Skeletal muscle satellite cell (primary cell): ENCODE measurements at regions not wholly inside any gene's neighbourhood (a gene's known extent, or its start where the extent isn't known, plus 50 kb on each side); places are given as distances from the start of the nearest gene placed in this dataset.

Experiments used
- H3K27me3 ChIP-seq: 2 replicates; pipeline ENCODE4 v1.7.0; 2013; ENCODE audit warnings: low read length; ENCODE audit not compliant: control insufficient read depth, insufficient read depth
- H3K36me3 ChIP-seq: 2 replicates; pipeline ENCODE4 v1.7.0; 2013; ENCODE audit warnings: mild to moderate bottlenecking, control low read depth, low read length; ENCODE audit not compliant: insufficient read depth
- H3K4me1 ChIP-seq: 2 replicates; pipeline ENCODE4 v1.7.0; 2013; ENCODE audit warnings: low read length; ENCODE audit not compliant: control insufficient read depth, insufficient read depth
- H3K4me2 ChIP-seq: 2 replicates; pipeline ENCODE4 v1.7.0; 2013; ENCODE audit warnings: mild to moderate bottlenecking, low read length
- H3K4me3 ChIP-seq: 2 replicates; pipeline ENCODE4 v1.7.0; 2013; ENCODE audit warnings: low read length
- H3K9ac ChIP-seq: 2 replicates; pipeline ENCODE4 v1.7.0; 2013; ENCODE audit warnings: mild to moderate bottlenecking, low read depth, low read length, moderate library complexity
- H3K9me3 ChIP-seq: replicated peaks from 2 replicates; pipeline ENCODE4 v1.7.0; 2013; ENCODE audit warnings: mild to moderate bottlenecking, control low read depth, low read length

DNA sequence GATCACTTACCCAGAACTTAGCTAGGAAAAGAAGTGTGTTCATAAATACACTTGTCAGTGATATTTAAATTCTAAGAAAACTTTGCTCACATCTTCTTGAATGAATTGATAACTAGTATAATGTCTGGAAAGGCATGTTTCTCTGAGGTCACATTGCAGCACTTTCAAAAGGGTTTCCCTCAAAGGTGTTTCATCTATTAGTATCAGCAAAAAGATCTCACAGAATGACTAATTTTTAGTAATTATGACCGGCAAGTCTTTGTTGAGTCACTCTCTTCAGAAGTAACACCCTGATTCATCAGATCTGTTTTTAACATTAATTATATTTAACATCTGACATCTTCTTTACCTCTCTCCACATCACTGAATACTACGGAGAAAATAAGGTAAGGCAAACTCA is 222.3 kb downstream of the IKZF2 start:
- no peak overlapping the region for H3K9ac ChIP-seq
- H3K4me2 ChIP-seq: no peak overlapping the region
- H3K36me3 ChIP-seq: no peaks in the 10 kb centered on the region
- no peak overlapping the region for H3K4me3 ChIP-seq
- no peaks in the 10 kb centered on the region for H3K27me3 ChIP-seq
- no peaks in the 10 kb centered on the region for H3K4me1 ChIP-seq
- H3K9me3 ChIP-seq: no peaks in the 10 kb centered on the region

DNA sequence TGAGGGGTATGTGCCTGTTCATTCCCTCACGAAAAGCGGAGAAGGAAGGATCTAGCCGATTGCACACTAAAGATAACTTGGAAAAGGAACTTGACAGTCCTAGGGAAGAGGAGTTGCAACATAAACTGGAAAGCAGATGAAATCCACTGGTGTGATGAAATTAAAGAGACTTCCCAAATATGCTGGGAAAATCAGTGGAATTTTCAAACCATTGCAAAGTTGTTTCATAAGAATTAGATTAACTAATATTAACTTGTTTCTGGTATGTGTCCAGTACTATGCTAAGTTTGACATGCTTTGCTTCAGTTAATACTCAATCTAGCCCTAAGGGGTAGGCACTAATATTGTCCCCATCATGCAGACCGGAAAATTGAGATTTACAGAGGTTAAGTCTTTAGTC is 222.7 kb downstream of the IKZF2 start:
- Histone ChIP-seq H3K4me1 (no peaks in the 10 kb centered on the region), H3K27me3 (no peaks in the 10 kb centered on the region), H3K4me3 (no peak overlapping the region), H3K36me3 (no peaks in the 10 kb centered on the region), H3K9ac (no peak overlapping the region), H3K9me3 (no peaks in the 10 kb centered on the region), H3K4me2 (no peak overlapping the region)

DNA sequence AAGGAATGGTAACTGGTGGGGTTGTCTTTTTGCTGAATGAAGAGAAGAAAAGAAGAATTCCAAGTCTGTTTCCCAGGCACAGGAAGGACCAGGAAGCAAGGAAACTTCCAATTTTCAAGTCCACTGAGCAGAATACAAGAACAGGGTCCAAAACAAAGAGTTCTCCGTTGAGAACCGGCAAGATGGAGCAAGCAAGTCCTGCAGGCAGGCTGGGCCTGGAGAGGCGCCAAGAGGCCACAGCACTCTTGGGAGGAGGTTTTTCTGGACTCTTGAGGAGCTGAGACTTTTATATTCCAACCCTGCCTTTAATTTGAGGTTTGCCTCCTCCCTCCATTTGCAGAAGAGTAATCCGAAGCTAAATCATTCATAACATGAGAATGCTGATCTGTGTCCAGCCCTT is 224.5 kb downstream of the IKZF2 start:
- Histone ChIP-seq H3K9me3 (no peaks in the 10 kb centered on the region), H3K4me2 (no peak overlapping the region), H3K4me3 (no peak overlapping the region), H3K9ac (no peak overlapping the region), H3K4me1 (no peaks in the 10 kb centered on the region), H3K36me3 (no peaks in the 10 kb centered on the region), H3K27me3 (no peaks in the 10 kb centered on the region)

DNA sequence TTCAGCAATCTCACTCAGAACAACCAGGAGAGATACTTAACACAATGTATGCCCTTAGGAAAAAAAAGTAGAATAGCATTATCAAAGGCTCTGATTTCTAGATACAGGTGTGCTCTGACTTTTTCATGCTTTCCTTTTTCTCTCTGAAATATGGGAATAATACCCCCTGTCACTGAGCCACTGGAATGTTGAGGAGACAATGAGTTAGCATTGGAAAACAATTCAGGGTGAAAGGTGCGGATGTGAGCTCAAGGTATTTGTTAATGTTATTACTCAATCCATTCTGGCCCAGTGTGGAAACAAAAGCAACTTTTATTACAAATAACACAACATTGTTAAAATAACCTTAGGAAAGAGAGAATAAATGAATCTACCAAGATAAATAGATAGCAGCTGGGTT is 228.0 kb downstream of the IKZF2 start:
- H3K9me3 ChIP-seq: no peaks in the 10 kb centered on the region
- no peaks in the 10 kb centered on the region for H3K4me1 ChIP-seq

DNA sequence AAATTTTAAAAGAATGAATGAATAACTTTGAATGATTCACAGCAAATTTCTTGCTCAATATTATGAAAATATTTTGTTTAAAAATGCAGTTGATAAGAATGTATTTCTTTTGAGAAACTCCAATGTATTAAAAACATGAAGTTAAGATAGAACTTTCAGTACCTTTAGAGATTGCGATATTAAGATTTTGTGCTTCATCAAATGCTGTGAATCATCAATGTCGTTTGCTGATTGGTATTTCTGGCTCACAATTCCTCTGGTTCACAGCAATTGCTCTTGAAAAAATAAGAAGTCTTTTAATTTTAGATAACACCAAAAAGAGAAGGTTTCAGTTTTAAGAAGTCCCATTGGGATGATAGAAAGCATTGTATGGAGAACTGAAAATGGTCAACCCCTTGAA is 228.7 kb downstream of the IKZF2 start:
- H3K36me3 ChIP-seq: peaks cover 2% of the 10 kb centered on the region
- no peak overlapping the region for H3K9ac ChIP-seq
- no peaks in the 10 kb centered on the region for H3K9me3 ChIP-seq
- H3K4me2 ChIP-seq: no peak overlapping the region
- H3K4me3 ChIP-seq: no peak overlapping the region
- H3K4me1 ChIP-seq: no peaks in the 10 kb centered on the region
- H3K27me3 ChIP-seq: no peaks in the 10 kb centered on the region

More for the DNA sequence above, 228.0 kb downstream of the IKZF2 start:
- H3K4me3 ChIP-seq: no peak overlapping the region
- H3K9ac ChIP-seq: no peak overlapping the region
- peaks cover 2% of the 10 kb centered on the region for H3K36me3 ChIP-seq
- H3K4me2 ChIP-seq: no peak overlapping the region
- H3K27me3 ChIP-seq: no peaks in the 10 kb centered on the region

DNA sequence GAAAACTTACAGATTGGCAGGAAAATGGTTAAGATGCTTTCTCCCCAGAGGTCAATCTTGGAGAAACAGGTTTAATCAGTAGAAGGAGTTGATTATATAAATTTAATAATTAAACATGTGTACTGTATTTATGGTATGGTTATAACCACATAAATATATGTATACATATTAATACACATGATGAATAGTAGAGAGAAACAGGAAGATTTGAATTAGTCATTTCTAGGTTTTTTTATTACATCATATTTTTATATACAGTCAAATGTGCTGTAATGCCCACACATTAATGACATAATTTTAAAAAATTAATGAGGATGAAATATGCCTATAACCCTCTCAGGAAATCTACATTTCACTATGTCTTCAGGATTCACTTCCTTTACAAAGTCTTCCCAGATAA is 229.7 kb downstream of the IKZF2 start:
- H3K27me3 ChIP-seq: no peaks in the 10 kb centered on the region
- H3K36me3 ChIP-seq: peaks cover 2% of the 10 kb centered on the region
- no peaks in the 10 kb centered on the region for H3K4me1 ChIP-seq
- no peak overlapping the region for H3K4me3 ChIP-seq
- H3K4me2 ChIP-seq: no peak overlapping the region
- no peaks in the 10 kb centered on the region for H3K9me3 ChIP-seq
- H3K9ac ChIP-seq: no peak overlapping the region

DNA sequence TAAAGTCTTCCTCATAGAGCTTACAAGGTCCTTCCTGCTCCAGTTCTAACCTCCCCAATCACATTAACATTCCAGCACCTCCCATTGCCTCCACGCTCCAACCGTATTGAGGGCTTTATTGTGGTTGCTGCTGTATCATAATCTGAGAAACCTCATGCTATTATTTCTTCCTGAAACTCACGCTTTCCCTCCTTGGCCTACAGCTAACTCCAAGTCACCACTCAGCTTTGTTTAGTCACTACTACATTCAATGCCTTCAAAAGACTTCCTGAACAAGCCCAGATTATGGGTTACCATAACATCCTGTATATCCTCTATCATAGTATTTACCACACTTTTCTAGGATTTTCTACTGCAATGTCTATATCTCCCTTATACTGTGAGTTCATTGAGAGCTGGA is 230.4 kb downstream of the IKZF2 start:
- Histone ChIP-seq H3K9ac (no peak overlapping the region), H3K27me3 (no peaks in the 10 kb centered on the region), H3K36me3 (peaks cover 2% of the 10 kb centered on the region), H3K4me2 (no peak overlapping the region), H3K4me3 (no peak overlapping the region), H3K9me3 (no peaks in the 10 kb centered on the region), H3K4me1 (no peaks in the 10 kb centered on the region)

DNA sequence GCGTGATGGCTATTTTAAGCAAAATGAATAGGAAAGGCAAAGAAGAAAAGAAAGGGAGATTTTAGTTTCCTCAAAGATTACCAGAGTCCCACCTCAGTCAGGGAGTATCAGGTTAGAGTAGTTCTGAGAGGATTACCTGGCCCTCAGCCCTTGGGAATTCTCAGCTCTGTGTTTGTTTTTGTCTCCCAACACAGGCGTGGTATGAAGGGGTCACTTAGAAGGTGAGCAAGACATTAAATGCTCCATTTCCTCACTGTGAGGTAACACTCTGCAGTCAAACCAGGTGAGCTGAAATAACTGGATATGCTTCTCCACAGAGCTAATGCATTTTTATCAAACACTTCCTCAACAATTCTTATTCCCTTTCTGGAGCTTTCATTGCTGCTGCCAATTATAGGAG is 232.2 kb downstream of the IKZF2 start:
- H3K9ac ChIP-seq: no peak overlapping the region
- no peak overlapping the region for H3K4me3 ChIP-seq
- no peaks in the 10 kb centered on the region for H3K9me3 ChIP-seq
- H3K27me3 ChIP-seq: no peaks in the 10 kb centered on the region
- H3K36me3 ChIP-seq: peaks cover 2% of the 10 kb centered on the region
- no peak overlapping the region for H3K4me2 ChIP-seq
- no peaks in the 10 kb centered on the region for H3K4me1 ChIP-seq

DNA sequence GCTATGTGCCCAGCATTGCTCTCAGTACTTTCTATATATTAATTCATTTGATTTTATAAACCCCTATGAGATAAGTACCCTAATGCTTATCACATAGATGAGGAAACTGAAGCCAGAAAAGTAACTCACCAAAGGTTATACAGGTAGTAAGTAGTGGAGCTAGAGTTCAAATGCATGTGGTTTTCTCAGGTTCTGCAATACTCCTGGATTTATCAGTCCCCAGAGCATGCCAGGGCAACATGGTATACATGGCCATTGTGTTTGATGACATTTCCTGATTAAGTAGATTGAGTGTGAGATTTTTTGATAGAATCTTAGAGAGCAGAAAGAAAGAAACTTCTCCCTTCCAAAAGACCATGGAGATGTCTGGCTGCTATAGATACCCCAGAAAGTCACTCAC is 233.1 kb downstream of the IKZF2 start:
- no peaks in the 10 kb centered on the region for H3K27me3 ChIP-seq
- H3K4me2 ChIP-seq: no peak overlapping the region
- no peaks in the 10 kb centered on the region for H3K9me3 ChIP-seq
- no peak overlapping the region for H3K9ac ChIP-seq
- no peak overlapping the region for H3K4me3 ChIP-seq
- peaks cover 2% of the 10 kb centered on the region for H3K36me3 ChIP-seq
- no peaks in the 10 kb centered on the region for H3K4me1 ChIP-seq

DNA sequence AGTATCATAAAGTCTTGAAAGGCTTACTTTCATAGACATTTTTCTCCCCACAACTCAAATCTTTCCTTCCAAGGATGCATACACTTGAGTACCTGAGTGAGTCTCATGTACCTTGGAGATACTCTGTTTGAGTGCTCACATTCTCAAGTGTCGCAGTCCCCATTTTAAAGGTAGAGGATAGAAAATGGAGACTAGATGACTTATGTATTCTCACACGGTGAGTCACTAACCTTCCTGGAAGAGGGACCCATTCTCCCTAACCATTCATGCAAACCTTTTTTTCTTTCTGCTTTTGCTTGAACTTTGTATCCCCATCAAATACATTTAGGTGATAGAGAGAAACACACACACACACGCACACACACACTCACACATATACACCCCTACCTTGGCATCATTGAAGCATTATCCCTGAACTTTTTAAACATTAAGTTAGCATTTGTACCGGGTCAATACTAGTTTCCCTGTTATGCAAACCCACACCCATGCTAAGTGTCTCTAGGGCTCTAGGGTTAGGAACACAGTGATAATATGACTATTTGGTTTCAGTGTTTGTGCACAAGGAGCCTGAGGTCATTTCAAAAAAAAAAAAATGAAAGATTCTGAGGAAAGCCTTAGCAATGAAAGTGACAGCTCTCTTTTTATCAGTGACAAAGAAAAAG is 236.2 kb downstream of the IKZF2 start:
- H3K27me3 ChIP-seq: no peaks in the 10 kb centered on the region

DNA sequence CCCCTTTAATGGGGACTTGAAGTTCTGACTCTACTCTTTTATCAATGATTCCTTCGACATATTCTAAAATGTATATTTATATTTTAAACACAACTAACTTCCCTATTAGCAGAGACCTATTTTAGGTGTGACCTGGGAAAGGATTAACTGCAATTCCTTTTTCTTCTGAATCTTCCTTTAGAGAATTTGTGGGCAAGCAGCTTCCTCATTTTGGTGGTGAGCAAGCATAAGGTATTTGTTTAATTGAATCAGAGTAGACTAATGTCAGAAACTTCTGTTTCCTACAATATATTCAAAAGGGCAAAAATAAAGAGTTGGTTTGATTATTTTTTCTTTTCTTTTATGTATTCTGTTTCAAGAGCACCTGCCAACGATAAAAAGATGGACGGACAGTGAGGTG is 237.0 kb downstream of the IKZF2 start:
- Histone ChIP-seq H3K4me1 (peaks cover 18% of the 10 kb centered on the region), H3K4me2 (no peak overlapping the region), H3K4me3 (no peak overlapping the region)

More for the DNA sequence above, 236.2 kb downstream of the IKZF2 start:
- Histone ChIP-seq H3K4me3 (no peak overlapping the region), H3K9me3 (no peaks in the 10 kb centered on the region), H3K4me2 (no peak overlapping the region), H3K4me1 (peaks cover 18% of the 10 kb centered on the region), H3K9ac (no peak overlapping the region), H3K36me3 (peaks cover 2% of the 10 kb centered on the region)

DNA sequence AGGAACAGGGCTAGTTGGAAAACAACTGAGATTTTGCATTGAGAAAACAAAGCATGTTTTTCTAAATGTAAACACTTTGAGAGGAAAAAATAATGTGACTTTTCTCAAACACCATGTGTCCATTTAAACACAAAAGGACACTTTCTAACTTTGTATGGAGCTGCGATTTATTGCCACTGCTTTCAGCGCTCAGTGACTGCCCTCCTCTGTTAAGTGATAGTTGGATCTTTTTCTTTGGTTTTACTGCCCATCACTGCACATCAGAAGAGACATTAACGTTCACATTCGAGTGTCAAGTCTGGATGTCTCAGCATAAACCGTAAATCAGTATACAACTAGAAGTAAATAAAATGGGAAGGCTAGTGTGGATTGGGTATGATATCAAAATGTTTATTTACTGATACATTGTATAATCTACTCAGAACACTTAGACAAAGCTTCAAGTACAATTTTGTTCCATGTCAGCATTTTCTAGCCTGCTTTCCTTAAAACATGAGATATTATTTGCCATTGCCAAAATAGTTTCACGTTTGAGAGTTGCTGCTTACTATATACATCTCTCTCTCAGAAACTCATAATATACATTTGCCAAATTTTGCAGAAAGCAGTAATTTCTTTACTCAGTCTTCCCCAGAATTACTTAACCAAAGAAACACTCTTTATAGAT is 237.6 kb downstream of the IKZF2 start:
- Histone ChIP-seq H3K27me3 (no peaks in the 10 kb centered on the region), H3K4me2 (no peak overlapping the region), H3K9ac (no peak overlapping the region), H3K9me3 (no peaks in the 10 kb centered on the region), H3K4me3 (no peak overlapping the region), H3K36me3 (peaks cover under 1% of the 10 kb centered on the region), H3K4me1 (peaks cover 18% of the 10 kb centered on the region)

More for the DNA sequence above, 237.0 kb downstream of the IKZF2 start:
- Histone ChIP-seq H3K27me3 (no peaks in the 10 kb centered on the region), H3K9me3 (no peaks in the 10 kb centered on the region), H3K36me3 (peaks cover 2% of the 10 kb centered on the region), H3K9ac (no peak overlapping the region)
